CD4-positive, alpha-beta memory T cell (primary cell): ENCODE measurements at regions not wholly inside any gene's neighbourhood (a gene's known extent, or its start where the extent isn't known, plus 50 kb on each side); places are given as distances from the start of the nearest gene placed in this dataset.

Experiments used
- CTCF ChIA-PET: fragments of 350-600 bp; sonication (Branson Sonifier 250); formaldehyde crosslinking; loops from one replicate; lab custom pipeline; 2021; ENCODE audit warnings: inconsistent platforms; ENCODE audit not compliant: partially characterized antibody; lab: Charles Lee
- POLR2A ChIA-PET: fragments of 350-600 bp; sonication (Branson Sonifier 250); formaldehyde crosslinking; loops from one replicate; lab custom pipeline; 2021; ENCODE audit not compliant: partially characterized antibody; lab: Charles Lee
- DNase-seq, 5 donors: peaks; one replicate each; pipeline versions ENCODE4 v3.0.0 to v3.0.0-alpha.2; 2020 to 2022; ENCODE audit warnings: mixed read lengths in 1 of 5
- H3K27ac ChIP-seq: one replicate; pipeline ENCODE4 v1.7.0; 2013; ENCODE audit warnings: low read depth, low read length
- H3K27me3 ChIP-seq: 2 replicates; pipeline ENCODE4 v1.7.0; 2013; ENCODE audit warnings: mild to moderate bottlenecking, low read length, moderate library complexity; ENCODE audit not compliant: insufficient read depth
- H3K36me3 ChIP-seq: 2 replicates; pipeline ENCODE4 v1.7.0; 2013; ENCODE audit warnings: mild to moderate bottlenecking, low read length, moderate library complexity; ENCODE audit not compliant: insufficient read depth
- H3K4me1 ChIP-seq: 2 replicates; pipeline ENCODE4 v1.7.0; 2013; ENCODE audit warnings: mild to moderate bottlenecking, low read length, moderate library complexity; ENCODE audit not compliant: insufficient read depth
- H3K4me3 ChIP-seq, 2 donors: one replicate each; pipeline ENCODE4 v1.7.0; 2013; ENCODE audit warnings: low read length in 2 of 2, mild to moderate bottlenecking in 1 of 2
- H3K9me3 ChIP-seq, 2 donors: one replicate each; pipeline ENCODE4 v1.7.0; 2013; ENCODE audit warnings: low read length in 2 of 2, control low read depth in 1 of 2; ENCODE audit not compliant: control insufficient read depth in 1 of 2
- H3K27ac Mint-ChIP-seq, 7 donors: one replicate each; pipeline ENCODE4 v1.8.0; 2020 to 2021; ENCODE audit warnings: mixed read lengths in 7 of 7, mild to moderate bottlenecking in 6 of 7, inconsistent platforms in 3 of 7, moderate library complexity in 3 of 7
- H3K27me3 Mint-ChIP-seq, 2 donors: one replicate each; pipeline ENCODE4 v1.8.0; 2020 to 2021; ENCODE audit warnings: mixed read lengths in 2 of 2
- H3K36me3 Mint-ChIP-seq, 2 donors: one replicate each; pipeline ENCODE4 v1.8.0; 2020 to 2021; ENCODE audit warnings: mixed read lengths in 2 of 2, inconsistent platforms in 1 of 2, mild to moderate bottlenecking in 1 of 2
- H3K4me1 Mint-ChIP-seq, 4 donors: one replicate each; pipeline ENCODE4 v1.8.0; 2020 to 2021; ENCODE audit warnings: mixed read lengths in 4 of 4, mild to moderate bottlenecking in 1 of 4
- H3K4me3 Mint-ChIP-seq, 8 donors: one replicate each; pipeline ENCODE4 v1.8.0; 2020 to 2021; ENCODE audit warnings: mixed read lengths in 8 of 8, mild to moderate bottlenecking in 7 of 8, moderate library complexity in 6 of 8, inconsistent platforms in 3 of 8
- H3K9me3 Mint-ChIP-seq, 8 donors: one replicate each; pipeline ENCODE4 v1.8.0; 2020 to 2021; ENCODE audit warnings: mixed read lengths in 8 of 8, mild to moderate bottlenecking in 5 of 8, inconsistent platforms in 3 of 8, moderate library complexity in 1 of 8
- intact Hi-C: fragments of 100-400 bp; cut with micrococcal nuclease; formaldehyde crosslinking; loops from one replicate; pipeline ENCODE4 v1.15.1; 2023

GRCh38 chrX:20434986-20435385, 168.3 kb upstream of the RPS6KA3 start:
- Mint-ChIP-seq H3K4me1 (peaks cover 21 to 71% (median 49%) of the 10 kb centered on the region in 4 donors), H3K4me3 (no peak overlapping the region), H3K9me3 (no peaks in the 10 kb centered on the region), H3K27ac (peak overlapping the region in 1 of 7 donors; percentile 16), H3K27me3 (no peaks in the 10 kb centered on the region), H3K36me3 (no peaks in the 10 kb centered on the region)
- H3K36me3 ChIP-seq: no peaks in the 10 kb centered on the region
- POLR2A ChIA-PET: no interaction called here
- no peak overlapping the region for H3K27ac ChIP-seq
- no peak for DNase-seq
- H3K4me3 ChIP-seq: no peak overlapping the region
- no peaks in the 10 kb centered on the region for H3K27me3 ChIP-seq
- peaks cover 74% of the 10 kb centered on the region for H3K4me1 ChIP-seq
- H3K9me3 ChIP-seq: no peaks in the 10 kb centered on the region
- intact Hi-C loops: no loop called here
- CTCF ChIA-PET: interaction anchor here (1.4 kb wide), 1 partner anchor 182 kb away, joined by 6 read pairs; no protein-coding TSS in a partner anchor

GRCh38 chrX:20433388-20433775, 166.7 kb upstream of the RPS6KA3 start:
- Histone ChIP-seq H3K4me1 (peaks cover 58% of the 10 kb centered on the region), H3K27ac (no peak overlapping the region), H3K36me3 (no peaks in the 10 kb centered on the region), H3K9me3 (no peaks in the 10 kb centered on the region), H3K4me3 (no peak overlapping the region), H3K27me3 (no peaks in the 10 kb centered on the region)
- Mint-ChIP-seq H3K27me3 (no peaks in the 10 kb centered on the region), H3K9me3 (no peaks in the 10 kb centered on the region), H3K4me3 (peak overlapping the region in 4 of 8 donors; percentile 0 to 67 (median 28)), H3K4me1 (peaks cover 21 to 60% (median 44%) of the 10 kb centered on the region in 4 donors), H3K27ac (peak overlapping the region in 5 of 7 donors; percentile 7 to 82 (median 62)), H3K36me3 (no peaks in the 10 kb centered on the region)
- ChIA-PET CTCF (interaction anchor here (1.3 kb wide), 1 partner anchor 25 kb away, joined by 3 read pairs; no protein-coding TSS in a partner anchor), POLR2A (interaction anchor here (0.6 kb wide), 1 partner anchor 628 kb away, joined by 3 read pairs; no protein-coding TSS in a partner anchor)
- DNase-seq: no peak
- intact Hi-C loops: no loop called here

- no peak for DNase-seq
- Mint-ChIP-seq H3K9me3 (no peaks in the 10 kb centered on the region), H3K27ac (peak overlapping the region in 6 of 7 donors; percentile 1 to 82 (median 36)), H3K4me3 (peak overlapping the region in 5 of 8 donors; percentile 0 to 67 (median 23)), H3K4me1 (peaks cover 16 to 55% (median 39%) of the 10 kb centered on the region in 4 donors), H3K27me3 (no peaks in the 10 kb centered on the region), H3K36me3 (no peaks in the 10 kb centered on the region)
- POLR2A ChIA-PET: interaction anchor here (0.6 to 1.0 kb wide), 3 partner anchors 8 to 628 kb away, joined by 3 read pairs; no protein-coding TSS in a partner anchor
- Histone ChIP-seq H3K4me1 (peaks cover 53% of the 10 kb centered on the region), H3K27ac (no peak overlapping the region), H3K36me3 (no peaks in the 10 kb centered on the region), H3K27me3 (no peaks in the 10 kb centered on the region), H3K9me3 (no peaks in the 10 kb centered on the region), H3K4me3 (no peak overlapping the region)
- intact Hi-C loops: no loop called here
- CTCF ChIA-PET: interaction anchor here (1.0 to 1.3 kb wide), 3 partner anchors 18 to 180 kb away, joined by 3 to 5 read pairs (median 4); no protein-coding TSS in a partner anchor
Observed at GRCh38 chrX:20432746-20433387, 166.2 kb upstream of the RPS6KA3 start.

GRCh38 chrX:20432048-20432447, 165.3 kb upstream of the RPS6KA3 start:
- H3K9me3 ChIP-seq: no peaks in the 10 kb centered on the region
- peaks cover 45% of the 10 kb centered on the region for H3K4me1 ChIP-seq
- Mint-ChIP-seq H3K27ac (peak overlapping the region in 1 of 7 donors; percentile 62), H3K4me1 (peaks cover 10 to 49% (median 35%) of the 10 kb centered on the region in 4 donors), H3K9me3 (no peaks in the 10 kb centered on the region), H3K36me3 (no peaks in the 10 kb centered on the region), H3K4me3 (no peak overlapping the region), H3K27me3 (no peaks in the 10 kb centered on the region)
- DNase-seq: no peak
- H3K27me3 ChIP-seq: no peaks in the 10 kb centered on the region
- intact Hi-C loops: no loop called here
- CTCF ChIA-PET: interaction anchor here (1.0 to 1.2 kb wide), 2 partner anchors 18 to 179 kb away, joined by 4 to 5 read pairs; no protein-coding TSS in a partner anchor
- H3K27ac ChIP-seq: no peak overlapping the region
- H3K36me3 ChIP-seq: no peaks in the 10 kb centered on the region
- no peak overlapping the region for H3K4me3 ChIP-seq
- POLR2A ChIA-PET: interaction anchor here (0.9 to 1.0 kb wide), 2 partner anchors 8 to 20 kb away, joined by 3 read pairs; no protein-coding TSS in a partner anchor

GRCh38 chrX:20431486-20431885, 164.8 kb upstream of the RPS6KA3 start:
- H3K4me1 Mint-ChIP-seq: peaks cover 10 to 46% (median 34%) of the 10 kb centered on the region in 4 donors
- intact Hi-C loops: no loop called here
- H3K27ac ChIP-seq: no peak overlapping the region

GRCh38 chrX:20427173-20427770, 160.6 kb upstream of the RPS6KA3 start:
- ChIA-PET POLR2A (no interaction called here), CTCF (no interaction called here)
- intact Hi-C loops: no loop called here
- no peak for DNase-seq
- Histone ChIP-seq H3K36me3 (no peaks in the 10 kb centered on the region), H3K27ac (no peak overlapping the region), H3K4me1 (peaks cover 5% of the 10 kb centered on the region), H3K4me3 (no peak overlapping the region), H3K27me3 (no peaks in the 10 kb centered on the region), H3K9me3 (no peaks in the 10 kb centered on the region)
- H3K9me3 Mint-ChIP-seq: peaks cover 0 to 2% (median 0%) of the 10 kb centered on the region in 8 donors
- H3K27me3 Mint-ChIP-seq: no peaks in the 10 kb centered on the region
- H3K27ac Mint-ChIP-seq: no peak overlapping the region
- H3K4me1 Mint-ChIP-seq: peaks cover 3 to 7% (median 5%) of the 10 kb centered on the region in 4 donors
- no peaks in the 10 kb centered on the region for H3K36me3 Mint-ChIP-seq
- no peak overlapping the region for H3K4me3 Mint-ChIP-seq

More at GRCh38 chrX:20431486-20431885, 164.8 kb upstream of the RPS6KA3 start:
- Mint-ChIP-seq H3K27ac (no peak overlapping the region), H3K36me3 (no peaks in the 10 kb centered on the region), H3K9me3 (no peaks in the 10 kb centered on the region), H3K27me3 (no peaks in the 10 kb centered on the region), H3K4me3 (no peak overlapping the region)
- no peaks in the 10 kb centered on the region for H3K36me3 ChIP-seq
- no peaks in the 10 kb centered on the region for H3K9me3 ChIP-seq
- H3K4me3 ChIP-seq: no peak overlapping the region
- ChIA-PET POLR2A (no interaction called here), CTCF (interaction anchor here (1.0 kb wide), 1 partner anchor 178 kb away, joined by 4 read pairs; no protein-coding TSS in a partner anchor)
- DNase-seq: no peak
- H3K27me3 ChIP-seq: no peaks in the 10 kb centered on the region
- peaks cover 39% of the 10 kb centered on the region for H3K4me1 ChIP-seq

GRCh38 chrX:20421697-20422096, 155.0 kb upstream of the RPS6KA3 start:
- H3K27me3 Mint-ChIP-seq: no peaks in the 10 kb centered on the region

More at GRCh38 chrX:20421697-20422096, 155.0 kb upstream of the RPS6KA3 start:
- H3K4me3 ChIP-seq: no peak overlapping the region
- intact Hi-C loops: no loop called here
- peaks cover 0 to 2% (median 0%) of the 10 kb centered on the region in 8 donors for H3K9me3 Mint-ChIP-seq
- H3K4me3 Mint-ChIP-seq: no peak overlapping the region
- ChIA-PET POLR2A (no interaction called here), CTCF (no interaction called here)
- DNase-seq: no peak
- peak overlapping the region in 2 of 7 donors; percentile 7 to 57 for H3K27ac Mint-ChIP-seq
- no peaks in the 10 kb centered on the region for H3K36me3 Mint-ChIP-seq
- H3K4me1 ChIP-seq: peaks cover 14% of the 10 kb centered on the region
- H3K4me1 Mint-ChIP-seq: peaks cover 10 to 18% (median 16%) of the 10 kb centered on the region in 4 donors
- no peaks in the 10 kb centered on the region for H3K9me3 ChIP-seq
- H3K36me3 ChIP-seq: no peaks in the 10 kb centered on the region
- no peak overlapping the region for H3K27ac ChIP-seq
- H3K27me3 ChIP-seq: no peaks in the 10 kb centered on the region
